ENCODE measurements at regions not wholly inside any gene's neighbourhood (a gene's known extent, or its start where the extent isn't known, plus 50 kb on each side); places are given as distances from the start of the nearest gene placed in this dataset.

DNA sequence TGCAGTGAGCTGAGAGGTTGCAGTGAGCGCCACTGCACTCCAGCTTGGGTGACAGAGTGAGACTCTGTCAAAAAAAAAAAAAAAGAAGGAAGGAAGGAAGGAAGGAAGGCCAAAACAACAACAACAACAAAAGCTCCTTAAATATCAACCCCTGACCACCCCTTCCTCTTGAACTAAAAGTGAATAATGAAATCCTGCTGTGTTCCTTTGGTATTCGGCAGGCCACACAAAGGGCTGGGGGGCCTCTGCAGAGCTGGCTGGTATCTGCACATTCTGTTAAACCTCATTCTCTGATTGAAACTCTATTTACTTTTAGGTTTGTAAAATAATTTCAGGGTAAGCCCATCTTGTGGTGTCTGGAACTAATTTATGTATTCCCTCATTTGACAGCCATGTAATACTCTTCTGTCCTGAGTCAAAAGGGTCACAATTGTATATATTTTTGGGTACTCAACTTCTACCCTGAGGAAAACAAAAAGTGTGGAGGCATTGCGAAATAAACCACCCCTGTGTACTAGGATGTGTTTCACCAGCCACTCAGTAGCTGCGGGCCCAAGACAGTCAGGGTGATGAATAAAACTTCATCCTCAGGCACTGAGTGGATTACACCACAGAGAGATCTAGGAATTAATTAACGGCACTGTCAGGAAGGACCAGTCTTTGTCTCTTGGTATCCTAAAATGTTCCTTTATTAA is 446.4 kb upstream of the PFKP start:
- H3K79me1 ChIP-seq (ENCODE audit: insufficient read depth, low read depth, low read length, poor library complexity, severe bottlenecking), result no peaks in the 10 kb centered on the region
- H3K27ac ChIP-seq (ENCODE audit: insufficient read length, low read depth, low read length), result peak overlapping the region; percentile 1
- H3K9me3 Mint-ChIP-seq, result no peaks in the 10 kb centered on the region; a peak in 2 of 5 replicates
- H4K5ac ChIP-seq (ENCODE audit: insufficient read length, low read depth, low read length), result no peak overlapping the region
- H2BK20ac ChIP-seq (ENCODE audit: low read depth, low read length, poor library complexity, severe bottlenecking), result no peak overlapping the region
- no peak overlapping the region for H4K8ac ChIP-seq (replicated peaks; ENCODE audit: insufficient read length, low read depth, low read length)
- no peak overlapping the region for H2BK5ac ChIP-seq (ENCODE audit: insufficient read length, low read length)
- no peak overlapping the region for H3K9ac ChIP-seq (ENCODE audit: extremely low read depth, insufficient read length, low read length)
- H3K23ac ChIP-seq (ENCODE audit: insufficient read length, low read depth, low read length), result no peak overlapping the region
- no peak overlapping the region for H3K4me2 ChIP-seq (ENCODE audit: insufficient read depth, insufficient read length, low read length)
- no peaks in the 10 kb centered on the region for H3K27me3 Mint-ChIP-seq (ENCODE audit: low read depth)
- H2AK5ac ChIP-seq (ENCODE audit: insufficient read length, low read length), result no peak overlapping the region
- no peak overlapping the region for H3K56ac ChIP-seq (ENCODE audit: insufficient read length, low read depth, low read length)
- peaks cover 0 to 2% (median 0%) of the 10 kb centered on the region in 3 experiments; a peak in 1 of 7 replicates for H3K36me3 Mint-ChIP-seq (ENCODE audit: insufficient read depth in 1 of 3, low read depth in 3 of 3)
- H3K18ac ChIP-seq (ENCODE audit: insufficient read length, low read depth, low read length), result no peak overlapping the region
- no peak overlapping the region for H4K91ac ChIP-seq (ENCODE audit: insufficient read length, low read depth, low read length)
- no peak for DNase-seq
- no peaks in the 10 kb centered on the region for H3K79me2 ChIP-seq (ENCODE audit: insufficient read depth, low read length)
- no peak overlapping the region for H3K14ac ChIP-seq (ENCODE audit: insufficient read depth, low read length)
- WGBS (ENCODE audit: extremely low coverage, insufficient read length, low lambda C conversion rate), result no CpG with 5 or more reads among the region's 5 CpGs
- peak overlapping the region in 1 of 2 experiments; percentile 12; a peak in 1 of 5 replicates for H3K4me3 Mint-ChIP-seq
- H4K20me1 ChIP-seq (ENCODE audit: control insufficient read depth, insufficient read depth, insufficient read length), result no peaks in the 10 kb centered on the region
- TF ChIP-seq, protein P1, sequence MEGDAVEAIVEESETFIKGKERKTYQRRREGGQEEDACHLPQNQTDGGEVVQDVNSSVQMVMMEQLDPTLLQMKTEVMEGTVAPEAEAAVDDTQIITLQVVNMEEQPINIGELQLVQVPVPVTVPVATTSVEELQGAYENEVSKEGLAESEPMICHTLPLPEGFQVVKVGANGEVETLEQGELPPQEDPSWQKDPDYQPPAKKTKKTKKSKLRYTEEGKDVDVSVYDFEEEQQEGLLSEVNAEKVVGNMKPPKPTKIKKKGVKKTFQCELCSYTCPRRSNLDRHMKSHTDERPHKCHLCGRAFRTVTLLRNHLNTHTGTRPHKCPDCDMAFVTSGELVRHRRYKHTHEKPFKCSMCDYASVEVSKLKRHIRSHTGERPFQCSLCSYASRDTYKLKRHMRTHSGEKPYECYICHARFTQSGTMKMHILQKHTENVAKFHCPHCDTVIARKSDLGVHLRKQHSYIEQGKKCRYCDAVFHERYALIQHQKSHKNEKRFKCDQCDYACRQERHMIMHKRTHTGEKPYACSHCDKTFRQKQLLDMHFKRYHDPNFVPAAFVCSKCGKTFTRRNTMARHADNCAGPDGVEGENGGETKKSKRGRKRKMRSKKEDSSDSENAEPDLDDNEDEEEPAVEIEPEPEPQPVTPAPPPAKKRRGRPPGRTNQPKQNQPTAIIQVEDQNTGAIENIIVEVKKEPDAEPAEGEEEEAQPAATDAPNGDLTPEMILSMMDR (conservative IDR thresholded peaks at IDR 0.05), result no peak
- no peak overlapping the region for H2AFZ ChIP-seq (ENCODE audit: low read length)
- H2BK120ac ChIP-seq (ENCODE audit: low read depth, low read length, poor library complexity, severe bottlenecking), result no peak overlapping the region
- no peak overlapping the region for H3K4ac ChIP-seq (ENCODE audit: low read depth, low read length)
- H3K9me3 ChIP-seq (ENCODE audit: control insufficient read depth, low read depth, low read length), result no peaks in the 10 kb centered on the region
- no peak overlapping the region for H3T11ph ChIP-seq (ENCODE audit: low read length)
- H3K27ac Mint-ChIP-seq, result peak overlapping the region in 2 of 3 experiments; percentile 0 to 1; a peak in 3 of 7 replicates
- H3K23me2 ChIP-seq (ENCODE audit: insufficient read length, low read depth, low read length, poor library complexity, severe bottlenecking), result no peaks in the 10 kb centered on the region
- no peak overlapping the region for H2BK15ac ChIP-seq (ENCODE audit: low read depth, low read length)
- no peak overlapping the region for H2BK12ac ChIP-seq (ENCODE audit: insufficient read length, low read depth, low read length)
- H3K27me3 ChIP-seq (ENCODE audit: insufficient read depth, low read length), result no peaks in the 10 kb centered on the region
- peaks cover 12% of the 10 kb centered on the region for H3K4me1 ChIP-seq (ENCODE audit: insufficient read depth, low read length)
- H3K4me1 Mint-ChIP-seq, result peaks cover 23 to 28% of the 10 kb centered on the region in 2 experiments
